Keratinocyte (primary cell): ENCODE measurements at regions not wholly inside any gene's neighbourhood (a gene's known extent, or its start where the extent isn't known, plus 50 kb on each side); places are given as distances from the start of the nearest gene placed in this dataset.

Experiments
- DNase-seq: peaks from one replicate; pipeline ENCODE4 v3.0.0-alpha.2; 2011; ENCODE audit warnings: low read depth, missing footprints, low spot score
- FAIRE-seq: peaks from 2 replicates; lab custom pipeline; 2011; peaks lifted over from hg19 to GRCh38; lab: Jason Lieb, UNC
- H2AFZ ChIP-seq: 2 replicates; pipeline ENCODE4 v1.6.0; 2012; ENCODE audit warnings: low read length, control low read depth, inconsistent platforms; ENCODE audit not compliant: control insufficient read depth
- H3K27ac ChIP-seq: 2 replicates; pipeline ENCODE4 v1.5.1; 2011; ENCODE audit warnings: low read length; ENCODE audit not compliant: control insufficient read depth, insufficient read depth
- H3K27me3 ChIP-seq: 3 replicates; pipeline ENCODE4 v1.6.0; 2011; ENCODE audit warnings: low read length; ENCODE audit not compliant: control insufficient read depth, insufficient read depth; ENCODE audit errors: extremely low read depth
- H3K36me3 ChIP-seq, 2 experiments: 2 replicates in 1 of 2; 3 replicates in 1 of 2; pipeline ENCODE4 v1.5.1; 2011; ENCODE audit warnings: low read length in 2 of 2, mild to moderate bottlenecking in 1 of 2; ENCODE audit not compliant: control insufficient read depth in 2 of 2, insufficient read depth in 2 of 2; ENCODE audit errors: extremely low read depth in 1 of 2
- H3K4me1 ChIP-seq: 3 replicates; pipeline ENCODE4 v1.5.1; 2011; ENCODE audit warnings: low read length; ENCODE audit not compliant: control insufficient read depth, insufficient read depth; ENCODE audit errors: extremely low read depth
- H3K4me2 ChIP-seq: 3 replicates; pipeline ENCODE4 v1.6.0; 2011; ENCODE audit warnings: low read depth, low read length; ENCODE audit not compliant: control insufficient read depth, insufficient read depth; ENCODE audit errors: extremely low read depth
- H3K4me3 ChIP-seq, 3 experiments: fragments of 200-600 bp in 1 of 3; sonication (generic) in 1 of 3; 2 replicates in 2 of 3; 3 replicates in 1 of 3; pipeline ENCODE4 v1.5.1; 2011 to 2016; ENCODE audit warnings: low read length in 3 of 3, mild to moderate bottlenecking in 3 of 3, control low read depth in 2 of 3, inconsistent platforms in 1 of 3, low read depth in 1 of 3, mixed read lengths in 1 of 3, mixed run types in 1 of 3, moderate library complexity in 1 of 3; ENCODE audit not compliant: control insufficient read depth in 2 of 3, insufficient read depth in 2 of 3; ENCODE audit errors: extremely low read depth in 1 of 3
- H3K79me2 ChIP-seq: 2 replicates; pipeline ENCODE4 v1.6.0; 2012; ENCODE audit warnings: low read length; ENCODE audit not compliant: control insufficient read depth, insufficient read depth
- H3K9ac ChIP-seq: 3 replicates; pipeline ENCODE4 v1.6.0; 2011; ENCODE audit warnings: low read length; ENCODE audit not compliant: control insufficient read depth, insufficient read depth; ENCODE audit errors: extremely low read depth
- H3K9me1 ChIP-seq: 3 replicates; pipeline ENCODE4 v1.6.0; 2011; ENCODE audit warnings: low read length; ENCODE audit not compliant: control insufficient read depth, insufficient read depth; ENCODE audit errors: extremely low read depth
- H3K9me3 ChIP-seq: 2 replicates; pipeline ENCODE4 v1.5.1; 2012; ENCODE audit warnings: low read depth, low read length; ENCODE audit not compliant: control insufficient read depth
- H4K20me1 ChIP-seq: 3 replicates; pipeline ENCODE4 v1.6.0; 2011; ENCODE audit warnings: low read length; ENCODE audit not compliant: control insufficient read depth, insufficient read depth; ENCODE audit errors: extremely low read depth
- EZH2 ChIP-seq: IDR thresholded peaks from one replicate; pipeline ENCODE4 v1.6.1; 2012; ENCODE audit warnings: inconsistent platforms, mild to moderate bottlenecking, low read length, moderate library complexity
- dilution Hi-C: fragments of 300-500 bp; cut with MboI; formaldehyde crosslinking; loops from one replicate; pipeline ENCODE4 v1.7.0; 2020; ENCODE audit warnings: low sequenced_read_pairs; ENCODE audit not compliant: extremely low pct_ligation_motif_present
- TF ChIP-seq, protein P1 (sequence below), 3 experiments: IDR thresholded peaks in 1 of 3; conservative IDR thresholded peaks in 1 of 3; optimal IDR thresholded peaks in 1 of 3; 2 replicates in 2 of 3; 3 replicates in 1 of 3; pipeline versions ENCODE3 to v1.5.1; 2011; ENCODE audit warnings: low read length in 3 of 3, mild to moderate bottlenecking in 3 of 3, moderate library complexity in 2 of 3, control low read depth in 1 of 3, inconsistent platforms in 1 of 3; ENCODE audit not compliant: insufficient read depth in 2 of 3; ENCODE audit errors: extremely low read depth in 1 of 3

DNA sequence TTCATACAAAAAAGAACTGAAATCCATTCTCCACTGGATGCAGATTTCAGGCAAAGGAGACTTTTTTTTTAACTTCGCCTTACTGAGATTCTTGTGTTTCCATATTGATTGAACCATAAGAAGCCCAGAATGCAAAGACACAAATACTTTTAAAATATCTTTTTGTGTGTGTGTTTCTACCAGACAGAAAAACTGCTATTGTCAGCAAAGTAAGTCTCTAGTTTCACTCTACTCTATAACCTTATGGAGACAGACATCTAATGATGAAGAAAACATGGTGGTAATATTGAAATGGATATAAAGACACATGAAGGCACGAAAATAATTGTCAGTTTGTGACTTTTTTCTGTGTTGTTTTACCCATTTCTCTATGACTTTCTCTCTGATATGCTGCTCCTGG, 260.3 kb upstream of the RORB start:
- no peaks in the 10 kb centered on the region for H3K27me3 ChIP-seq
- no peak for DNase-seq
- dilution Hi-C loops = no loop called here
- no peaks in the 10 kb centered on the region for H3K9me1 ChIP-seq
- no peaks in the 10 kb centered on the region for H4K20me1 ChIP-seq
- no peak overlapping the region for H3K4me3 ChIP-seq
- no peak overlapping the region for H3K9ac ChIP-seq
- H3K9me3 ChIP-seq = no peaks in the 10 kb centered on the region
- no peaks in the 10 kb centered on the region for H3K4me1 ChIP-seq
- no peak for TF ChIP-seq EZH2
- TF ChIP-seq, protein P1, sequence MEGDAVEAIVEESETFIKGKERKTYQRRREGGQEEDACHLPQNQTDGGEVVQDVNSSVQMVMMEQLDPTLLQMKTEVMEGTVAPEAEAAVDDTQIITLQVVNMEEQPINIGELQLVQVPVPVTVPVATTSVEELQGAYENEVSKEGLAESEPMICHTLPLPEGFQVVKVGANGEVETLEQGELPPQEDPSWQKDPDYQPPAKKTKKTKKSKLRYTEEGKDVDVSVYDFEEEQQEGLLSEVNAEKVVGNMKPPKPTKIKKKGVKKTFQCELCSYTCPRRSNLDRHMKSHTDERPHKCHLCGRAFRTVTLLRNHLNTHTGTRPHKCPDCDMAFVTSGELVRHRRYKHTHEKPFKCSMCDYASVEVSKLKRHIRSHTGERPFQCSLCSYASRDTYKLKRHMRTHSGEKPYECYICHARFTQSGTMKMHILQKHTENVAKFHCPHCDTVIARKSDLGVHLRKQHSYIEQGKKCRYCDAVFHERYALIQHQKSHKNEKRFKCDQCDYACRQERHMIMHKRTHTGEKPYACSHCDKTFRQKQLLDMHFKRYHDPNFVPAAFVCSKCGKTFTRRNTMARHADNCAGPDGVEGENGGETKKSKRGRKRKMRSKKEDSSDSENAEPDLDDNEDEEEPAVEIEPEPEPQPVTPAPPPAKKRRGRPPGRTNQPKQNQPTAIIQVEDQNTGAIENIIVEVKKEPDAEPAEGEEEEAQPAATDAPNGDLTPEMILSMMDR (optimal IDR thresholded peaks at IDR 0.05 in 1 of 3, IDR thresholded peaks at IDR 0.05 in 1 of 3, conservative IDR thresholded peaks at IDR 0.05 in 1 of 3; ENCODE audit: extremely low read depth in 1 of 3, insufficient read depth in 2 of 3, low read length in 3 of 3) = no peak
- no peak overlapping the region for H3K27ac ChIP-seq
- no peaks in the 10 kb centered on the region for H3K36me3 ChIP-seq
- no peak overlapping the region for H3K4me2 ChIP-seq
- no peaks in the 10 kb centered on the region for H3K79me2 ChIP-seq
- no peak overlapping the region for H2AFZ ChIP-seq
- no peak for FAIRE-seq

DNA sequence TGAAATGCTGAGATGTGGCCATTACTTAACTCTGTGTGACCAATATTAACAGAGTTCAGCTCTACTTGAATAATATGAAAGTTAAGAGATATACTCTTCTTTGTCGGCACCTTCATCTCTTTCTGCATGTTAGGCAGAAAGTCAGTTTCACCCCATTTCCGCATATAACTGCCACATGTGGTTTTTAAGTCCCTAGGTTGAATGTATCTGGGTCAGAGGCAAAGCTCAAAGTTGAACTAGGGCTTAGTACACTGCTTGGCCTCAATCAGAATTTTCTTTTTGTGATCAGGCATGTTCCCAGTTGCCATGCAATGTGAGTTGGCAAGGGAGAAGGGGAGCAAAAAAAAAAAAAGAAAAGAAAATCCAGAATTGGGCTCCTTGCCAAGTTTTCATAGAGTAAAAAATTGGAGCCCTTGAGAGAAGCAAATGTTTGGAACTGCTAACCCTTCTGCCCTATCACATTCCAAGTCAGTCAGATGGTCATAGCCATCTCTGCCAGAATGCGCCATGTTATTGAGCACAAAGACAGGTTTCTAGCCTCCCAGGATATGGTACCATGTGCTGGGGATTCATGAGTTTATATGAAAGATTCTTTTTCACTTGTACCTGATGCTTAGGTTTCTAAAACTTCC, 251.2 kb upstream of the RORB start:
- TF ChIP-seq EZH2 = no peak
- TF ChIP-seq, protein P1 (optimal IDR thresholded peaks at IDR 0.05 in 1 of 3, IDR thresholded peaks at IDR 0.05 in 1 of 3, conservative IDR thresholded peaks at IDR 0.05 in 1 of 3; ENCODE audit: extremely low read depth in 1 of 3, insufficient read depth in 2 of 3, low read length in 3 of 3) = no peak
- H3K27ac ChIP-seq = no peak overlapping the region
- H3K27me3 ChIP-seq = no peaks in the 10 kb centered on the region
- no peaks in the 10 kb centered on the region for H4K20me1 ChIP-seq
- H3K36me3 ChIP-seq = no peaks in the 10 kb centered on the region
- dilution Hi-C loops = no loop called here
- H2AFZ ChIP-seq = no peak overlapping the region
- H3K4me2 ChIP-seq = no peak overlapping the region
- H3K4me3 ChIP-seq = no peak overlapping the region
- no peaks in the 10 kb centered on the region for H3K9me3 ChIP-seq
- FAIRE-seq (no peak), DNase-seq (no peak)
- no peaks in the 10 kb centered on the region for H3K9me1 ChIP-seq
- H3K4me1 ChIP-seq = no peaks in the 10 kb centered on the region
- no peaks in the 10 kb centered on the region for H3K79me2 ChIP-seq
- no peak overlapping the region for H3K9ac ChIP-seq
